Chondrocyte (in vitro differentiated cells): ENCODE measurements at regions not wholly inside any gene's neighbourhood (a gene's known extent, or its start where the extent isn't known, plus 50 kb on each side); places are given as distances from the start of the nearest gene placed in this dataset.
A peak's percentile ranks its signal among the peaks of the same experiment; 100 is the strongest.

Experiments used
- DNase-seq: peaks from one replicate; pipeline ENCODE4 v3.0.0; 2021; ENCODE audit warnings: mixed read lengths, low spot score
- H3K27ac Mint-ChIP-seq: one replicate; pipeline ENCODE4 v1.8.0; 2021; ENCODE audit warnings: mild to moderate bottlenecking, moderate library complexity, mixed read lengths; ENCODE audit not compliant: unreplicated experiment
- H3K27me3 Mint-ChIP-seq: 2 replicates; pipeline ENCODE4 v1.8.0; 2021; ENCODE audit warnings: low read depth, mixed read lengths
- H3K36me3 Mint-ChIP-seq: 2 replicates; pipeline ENCODE4 v1.8.0; 2021; ENCODE audit warnings: low read depth, mixed read lengths
- H3K4me1 Mint-ChIP-seq: 2 replicates; pipeline ENCODE4 v1.8.0; 2021; ENCODE audit warnings: low read depth, mild to moderate bottlenecking, mixed read lengths
- H3K4me3 Mint-ChIP-seq: one replicate; pipeline ENCODE4 v1.8.0; 2021; ENCODE audit warnings: mild to moderate bottlenecking, moderate library complexity, mixed read lengths; ENCODE audit not compliant: unreplicated experiment
- H3K9me3 Mint-ChIP-seq: 2 replicates; pipeline ENCODE4 v1.8.0; 2021; ENCODE audit warnings: low read depth, mixed read lengths
- TF ChIP-seq, protein P1 (sequence below): fragments of 200-600 bp; sonication (generic); IDR thresholded peaks from 2 replicates; pipeline ENCODE4 v1.5.0; 2021; ENCODE audit warnings: antibody characterized with exemption, mild to moderate bottlenecking, moderate library complexity

DNA sequence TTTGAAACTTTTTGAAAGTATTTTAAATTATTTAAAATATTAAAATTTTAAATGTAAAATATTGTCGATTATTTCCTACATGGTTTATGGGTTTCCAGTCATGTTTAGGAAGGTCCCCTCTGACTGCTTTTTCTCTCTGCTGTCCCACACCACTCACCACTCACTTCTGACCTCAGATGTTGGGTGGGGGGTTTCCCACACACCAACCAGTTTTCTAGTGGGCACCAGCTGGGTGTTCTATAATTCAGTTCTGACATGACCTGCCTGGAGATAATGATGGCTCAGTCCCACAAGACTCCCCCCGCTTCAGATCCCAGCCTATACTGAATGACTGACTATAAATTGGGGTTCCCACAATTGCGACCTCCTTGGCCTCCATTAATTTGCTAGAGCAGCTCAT is 310.4 kb downstream of the GADD45G start:
- Mint-ChIP-seq H3K9me3 (peaks cover 4% of the 10 kb centered on the region), H3K4me3 (no peak overlapping the region), H3K4me1 (peaks cover 19% of the 10 kb centered on the region), H3K27ac (no peak overlapping the region), H3K27me3 (peaks cover 4% of the 10 kb centered on the region), H3K36me3 (no peaks in the 10 kb centered on the region)
- TF ChIP-seq, protein P1, sequence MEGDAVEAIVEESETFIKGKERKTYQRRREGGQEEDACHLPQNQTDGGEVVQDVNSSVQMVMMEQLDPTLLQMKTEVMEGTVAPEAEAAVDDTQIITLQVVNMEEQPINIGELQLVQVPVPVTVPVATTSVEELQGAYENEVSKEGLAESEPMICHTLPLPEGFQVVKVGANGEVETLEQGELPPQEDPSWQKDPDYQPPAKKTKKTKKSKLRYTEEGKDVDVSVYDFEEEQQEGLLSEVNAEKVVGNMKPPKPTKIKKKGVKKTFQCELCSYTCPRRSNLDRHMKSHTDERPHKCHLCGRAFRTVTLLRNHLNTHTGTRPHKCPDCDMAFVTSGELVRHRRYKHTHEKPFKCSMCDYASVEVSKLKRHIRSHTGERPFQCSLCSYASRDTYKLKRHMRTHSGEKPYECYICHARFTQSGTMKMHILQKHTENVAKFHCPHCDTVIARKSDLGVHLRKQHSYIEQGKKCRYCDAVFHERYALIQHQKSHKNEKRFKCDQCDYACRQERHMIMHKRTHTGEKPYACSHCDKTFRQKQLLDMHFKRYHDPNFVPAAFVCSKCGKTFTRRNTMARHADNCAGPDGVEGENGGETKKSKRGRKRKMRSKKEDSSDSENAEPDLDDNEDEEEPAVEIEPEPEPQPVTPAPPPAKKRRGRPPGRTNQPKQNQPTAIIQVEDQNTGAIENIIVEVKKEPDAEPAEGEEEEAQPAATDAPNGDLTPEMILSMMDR: no peak
- DNase-seq: no peak

DNA sequence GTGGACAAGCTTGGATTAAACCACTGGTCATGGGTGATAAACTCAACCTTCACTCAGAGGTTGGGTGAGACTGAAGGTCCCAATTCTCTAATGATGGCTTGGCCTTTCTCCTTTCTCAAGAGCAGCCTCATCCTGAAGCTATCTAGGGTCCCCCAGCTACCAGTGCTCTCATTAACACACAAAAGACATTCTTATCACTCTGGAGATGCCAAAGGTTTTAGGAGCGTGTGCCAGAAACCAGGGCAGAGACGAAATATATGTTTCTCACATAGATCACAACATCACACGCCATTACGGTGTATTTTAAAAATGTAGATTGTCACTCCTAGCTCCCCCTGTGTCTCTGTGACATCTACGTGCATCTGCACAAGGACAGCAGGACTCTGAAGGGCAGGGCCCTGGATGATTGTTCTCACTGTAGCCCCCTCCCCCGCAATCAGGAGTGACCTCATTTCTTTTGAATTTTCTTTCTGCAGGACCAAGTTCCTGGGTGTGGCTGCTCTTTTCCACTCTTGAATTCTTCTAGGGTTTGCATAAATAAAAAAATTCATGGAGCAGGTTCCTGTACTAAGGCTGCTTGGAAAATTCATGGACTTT is 311.3 kb downstream of the GADD45G start:
- Mint-ChIP-seq H3K4me1 (peaks cover 27% of the 10 kb centered on the region), H3K4me3 (no peak overlapping the region), H3K27ac (no peak overlapping the region), H3K9me3 (no peaks in the 10 kb centered on the region), H3K27me3 (peaks cover 4% of the 10 kb centered on the region), H3K36me3 (no peaks in the 10 kb centered on the region)
- no peak for DNase-seq
- TF ChIP-seq, protein P1: no peak

DNA sequence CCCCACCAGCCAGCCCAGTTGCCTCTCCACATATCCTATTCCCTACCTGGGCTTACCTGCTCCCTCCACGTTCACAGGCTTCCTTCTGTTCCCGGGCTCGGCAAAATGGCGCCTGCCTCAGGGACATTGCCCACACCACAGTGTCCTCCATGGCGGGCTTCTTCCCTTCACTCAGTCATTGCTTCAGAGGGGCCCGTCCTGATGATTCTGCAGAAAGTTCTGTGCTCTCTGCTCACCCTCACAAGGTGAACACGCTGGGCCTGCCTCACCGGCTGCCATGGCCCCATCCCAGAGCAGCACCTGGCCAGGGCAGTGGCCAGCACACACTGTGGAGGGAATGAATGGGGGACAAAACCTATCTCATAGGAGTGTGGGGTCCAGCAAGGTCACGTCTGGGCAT is 313.0 kb downstream of the GADD45G start:
- no peaks in the 10 kb centered on the region for H3K9me3 Mint-ChIP-seq
- no peaks in the 10 kb centered on the region for H3K27me3 Mint-ChIP-seq
- DNase-seq: no peak
- H3K36me3 Mint-ChIP-seq: no peaks in the 10 kb centered on the region
- peaks cover 33% of the 10 kb centered on the region for H3K4me1 Mint-ChIP-seq
- TF ChIP-seq, protein P1: no peak
- H3K27ac Mint-ChIP-seq: no peak overlapping the region
- H3K4me3 Mint-ChIP-seq: no peak overlapping the region

DNA sequence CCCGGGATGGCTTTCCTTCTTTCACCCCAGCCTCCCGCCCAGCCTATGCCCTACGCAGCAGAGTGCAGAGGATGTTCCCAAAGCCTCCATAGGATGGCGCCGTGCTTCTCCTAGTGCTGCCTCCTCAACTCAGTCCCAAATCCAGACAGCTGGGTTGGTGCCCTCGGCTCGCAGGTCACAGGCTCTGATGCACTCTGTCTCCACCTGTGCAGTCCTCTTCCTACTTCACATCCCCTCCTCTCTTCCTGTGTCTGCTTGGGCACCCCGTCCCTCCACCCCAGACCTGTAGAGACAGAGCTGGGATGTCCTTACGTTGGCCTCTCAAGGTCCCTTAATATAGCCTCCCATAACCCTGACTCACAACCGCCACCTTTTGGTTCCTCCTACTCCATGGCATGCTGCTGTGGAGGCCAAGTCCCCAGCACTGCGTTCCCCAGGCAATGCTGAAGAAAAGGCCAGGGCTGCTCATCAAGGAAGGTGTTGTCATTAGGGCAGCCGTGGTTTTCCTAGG is 314.4 kb downstream of the GADD45G start:
- Mint-ChIP-seq H3K27ac (no peak overlapping the region), H3K9me3 (no peaks in the 10 kb centered on the region), H3K4me3 (no peak overlapping the region), H3K4me1 (peaks cover 38% of the 10 kb centered on the region), H3K36me3 (no peaks in the 10 kb centered on the region), H3K27me3 (no peaks in the 10 kb centered on the region)
- TF ChIP-seq, protein P1: peak; percentile 14
- no peak for DNase-seq

DNA sequence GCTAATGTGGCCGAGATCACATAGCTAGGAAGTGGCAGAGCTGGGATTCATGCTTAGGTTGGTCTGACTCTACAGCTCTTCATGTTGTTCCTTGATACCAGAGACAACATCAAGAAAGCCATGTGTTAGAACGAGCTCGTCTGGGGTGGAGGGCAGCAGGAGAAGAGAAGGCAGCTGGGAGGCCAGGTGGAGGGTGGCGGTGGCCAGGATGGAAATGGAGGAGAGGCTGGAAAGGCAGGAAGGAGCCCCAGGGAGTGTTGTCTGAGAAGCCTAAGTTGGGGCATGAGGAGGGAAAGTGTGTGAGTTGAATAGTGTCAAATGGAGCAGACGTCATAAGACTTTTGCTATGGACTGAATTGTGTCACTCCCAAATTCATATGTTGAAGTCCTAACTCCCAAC is 315.3 kb downstream of the GADD45G start:
- H3K27me3 Mint-ChIP-seq: no peaks in the 10 kb centered on the region
- no peaks in the 10 kb centered on the region for H3K9me3 Mint-ChIP-seq
- H3K4me3 Mint-ChIP-seq: no peak overlapping the region
- H3K27ac Mint-ChIP-seq: no peak overlapping the region
- TF ChIP-seq, protein P1: no peak
- no peak for DNase-seq
- no peaks in the 10 kb centered on the region for H3K36me3 Mint-ChIP-seq
- peaks cover 39% of the 10 kb centered on the region for H3K4me1 Mint-ChIP-seq
